Epithelial cell of proximal tubule (primary cell): ENCODE measurements at regions not wholly inside any gene's neighbourhood (a gene's known extent, or its start where the extent isn't known, plus 50 kb on each side); places are given as distances from the start of the nearest gene placed in this dataset.

Experiments
- DNase-seq: peaks from one replicate; pipeline ENCODE4 v3.0.0-alpha.2; 2011; ENCODE audit warnings: low read depth
- H3K4me3 ChIP-seq: 2 replicates; pipeline ENCODE4 v1.5.1; 2011; ENCODE audit warnings: low read depth, mild to moderate bottlenecking, low read length
- TF ChIP-seq, protein P1 (sequence below): conservative IDR thresholded peaks from 2 replicates; pipeline ENCODE4 v1.5.1; 2012; ENCODE audit warnings: low read depth, mild to moderate bottlenecking, low read length

- DNase-seq: no peak
- TF ChIP-seq, protein P1, sequence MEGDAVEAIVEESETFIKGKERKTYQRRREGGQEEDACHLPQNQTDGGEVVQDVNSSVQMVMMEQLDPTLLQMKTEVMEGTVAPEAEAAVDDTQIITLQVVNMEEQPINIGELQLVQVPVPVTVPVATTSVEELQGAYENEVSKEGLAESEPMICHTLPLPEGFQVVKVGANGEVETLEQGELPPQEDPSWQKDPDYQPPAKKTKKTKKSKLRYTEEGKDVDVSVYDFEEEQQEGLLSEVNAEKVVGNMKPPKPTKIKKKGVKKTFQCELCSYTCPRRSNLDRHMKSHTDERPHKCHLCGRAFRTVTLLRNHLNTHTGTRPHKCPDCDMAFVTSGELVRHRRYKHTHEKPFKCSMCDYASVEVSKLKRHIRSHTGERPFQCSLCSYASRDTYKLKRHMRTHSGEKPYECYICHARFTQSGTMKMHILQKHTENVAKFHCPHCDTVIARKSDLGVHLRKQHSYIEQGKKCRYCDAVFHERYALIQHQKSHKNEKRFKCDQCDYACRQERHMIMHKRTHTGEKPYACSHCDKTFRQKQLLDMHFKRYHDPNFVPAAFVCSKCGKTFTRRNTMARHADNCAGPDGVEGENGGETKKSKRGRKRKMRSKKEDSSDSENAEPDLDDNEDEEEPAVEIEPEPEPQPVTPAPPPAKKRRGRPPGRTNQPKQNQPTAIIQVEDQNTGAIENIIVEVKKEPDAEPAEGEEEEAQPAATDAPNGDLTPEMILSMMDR: no peak
- no peak overlapping the region for H3K4me3 ChIP-seq
Measured at GRCh38 chr5:173733831-173734501, 117.5 kb upstream of the BOD1 start.

DNA sequence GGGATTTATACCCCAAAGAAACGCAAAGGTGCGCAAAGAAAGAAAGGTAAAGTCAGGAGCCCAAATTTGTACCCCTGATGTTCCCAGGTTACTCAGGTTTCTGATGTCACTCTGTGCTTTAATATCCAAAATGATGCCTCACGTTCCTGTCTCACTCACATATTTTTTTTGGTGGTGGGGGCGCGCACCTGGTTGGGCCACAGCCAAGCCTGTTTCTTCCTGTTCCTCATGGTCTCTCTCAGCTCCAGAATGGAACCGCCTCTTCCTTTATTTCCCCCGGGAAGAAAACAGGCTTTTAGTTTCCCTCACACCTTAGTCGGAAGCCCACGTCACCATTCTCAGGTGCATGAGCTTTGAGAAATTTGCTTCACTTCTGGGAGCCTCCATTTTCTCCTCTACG is 118.3 kb upstream of the BOD1 start:
- TF ChIP-seq, protein P1: no peak
- no peak overlapping the region for H3K4me3 ChIP-seq
- DNase-seq: no peak

- H3K4me3 ChIP-seq: no peak overlapping the region
- TF ChIP-seq, protein P1: no peak
- no peak for DNase-seq
Measured at GRCh38 chr5:173735184-173735583, 118.7 kb upstream of the BOD1 start.

- TF ChIP-seq, protein P1: no peak
- H3K4me3 ChIP-seq: no peak overlapping the region
- no peak for DNase-seq
Measured at GRCh38 chr5:173735691-173736090, 119.2 kb upstream of the BOD1 start.

GRCh38 chr5:173736374-173736773 is 119.9 kb upstream of the BOD1 start:
- TF ChIP-seq, protein P1: no peak
- no peak overlapping the region for H3K4me3 ChIP-seq
- no peak for DNase-seq

DNA sequence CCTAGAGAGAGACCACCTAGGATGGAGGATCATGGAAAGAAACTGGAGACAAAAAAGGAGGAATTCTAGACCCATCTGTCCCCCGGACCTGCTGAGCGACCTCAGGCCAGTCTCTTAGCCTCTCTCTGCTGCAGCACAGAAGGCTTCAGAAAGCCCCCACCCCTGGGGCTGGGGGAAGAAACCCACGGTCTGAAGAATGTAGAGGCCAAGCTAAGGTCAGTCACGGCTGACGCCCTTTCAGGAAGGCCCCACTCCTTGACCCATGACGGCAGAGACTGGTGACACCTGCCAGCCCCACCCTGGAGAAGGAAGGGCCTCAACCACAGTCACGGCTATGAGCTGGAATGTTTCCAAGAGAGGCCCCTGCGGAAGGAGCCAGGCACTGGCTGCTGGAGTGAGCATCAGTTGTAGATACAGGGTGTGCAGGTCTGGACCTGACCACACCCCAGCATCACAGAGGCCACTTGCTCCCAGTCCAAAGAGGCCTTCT is 120.5 kb upstream of the BOD1 start:
- no peak overlapping the region for H3K4me3 ChIP-seq
- TF ChIP-seq, protein P1: no peak
- DNase-seq: no peak

- TF ChIP-seq, protein P1: no peak
- no peak overlapping the region for H3K4me3 ChIP-seq
- no peak for DNase-seq
Measured at GRCh38 chr5:173739741-173740140, 123.3 kb upstream of the BOD1 start.
